Activated T-cell treated with anti-CD3 and anti-CD28 coated beads for 4 hours (primary cell): ENCODE measurements at regions not wholly inside any gene's neighbourhood (a gene's known extent, or its start where the extent isn't known, plus 50 kb on each side); places are given as distances from the start of the nearest gene placed in this dataset.
"Not testable (repeated sequence)": the region's sequence is repeated elsewhere in the genome, so short reads cannot be mapped to it uniquely, and the experiment has no call there.

Source experiments
- DNase-seq: peaks from one replicate; pipeline ENCODE4 v3.0.0-alpha.2; 2020

DNA sequence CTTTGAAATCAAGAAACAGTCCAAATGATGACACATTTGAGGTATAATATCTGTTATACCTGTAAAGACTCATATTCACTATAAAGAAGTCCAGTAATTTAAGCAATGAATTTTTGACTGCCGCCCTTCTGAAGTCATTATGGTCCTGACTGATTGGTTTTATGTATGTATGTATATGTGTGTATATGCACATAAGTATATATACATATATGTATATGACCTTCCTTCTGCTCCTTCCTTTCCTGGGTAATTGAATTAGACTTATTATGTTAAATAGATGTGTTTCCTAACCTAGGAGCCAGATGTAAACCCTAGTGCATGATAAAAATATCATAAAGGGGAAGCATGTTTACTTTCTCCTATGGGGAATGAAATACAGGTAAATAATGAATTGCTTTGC is 343.1 kb upstream of the BRINP1 start:
- no peak for DNase-seq

DNA sequence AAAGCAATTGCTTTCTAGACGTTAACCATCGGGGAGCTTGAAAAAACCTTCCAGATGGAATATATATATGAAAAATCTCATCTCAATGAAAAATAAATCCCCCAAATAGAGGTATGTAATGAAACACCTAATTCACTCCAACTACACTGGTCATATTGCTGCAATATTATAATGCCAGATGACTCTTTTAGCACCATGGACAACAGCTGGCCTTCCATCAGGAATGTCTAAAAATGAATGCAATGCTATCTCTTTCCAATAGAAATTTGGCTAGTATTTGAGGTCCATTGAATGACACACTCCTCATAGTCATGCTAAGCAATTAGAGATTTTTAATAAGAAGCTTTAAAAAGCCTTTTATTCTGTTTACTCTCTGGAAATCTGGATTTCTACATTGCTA is 340.2 kb upstream of the BRINP1 start:
- no peak for DNase-seq

DNA sequence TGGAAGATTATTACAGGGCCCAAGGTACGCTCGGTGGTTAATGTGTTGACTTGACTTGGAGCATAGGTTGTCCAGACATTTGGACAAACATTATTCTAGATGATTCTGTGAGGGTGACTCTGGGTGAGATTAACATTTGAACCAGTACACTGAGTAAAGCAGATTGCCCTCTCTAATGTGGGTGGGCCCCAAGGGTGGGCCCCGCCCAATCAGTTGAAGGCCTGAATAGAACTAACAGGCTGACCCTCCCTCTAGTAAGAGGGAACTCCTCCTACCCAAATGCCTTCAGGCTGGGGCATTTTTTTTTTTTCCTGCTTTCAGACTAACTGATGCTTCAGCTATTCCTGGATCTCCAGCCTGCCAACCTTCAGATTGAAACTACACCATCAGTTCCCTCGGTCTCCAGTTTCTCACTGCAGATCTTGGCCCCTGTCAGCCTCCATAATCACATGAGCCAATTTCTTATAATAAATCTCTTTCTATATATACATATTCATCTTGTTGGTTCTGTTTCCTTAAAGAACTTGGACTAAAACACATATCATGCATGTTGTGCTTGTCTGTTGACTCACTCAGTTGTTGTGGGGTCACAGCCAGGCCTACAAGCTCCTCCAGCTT is 338.1 kb upstream of the BRINP1 start:
- DNase-seq, result no peak

DNA sequence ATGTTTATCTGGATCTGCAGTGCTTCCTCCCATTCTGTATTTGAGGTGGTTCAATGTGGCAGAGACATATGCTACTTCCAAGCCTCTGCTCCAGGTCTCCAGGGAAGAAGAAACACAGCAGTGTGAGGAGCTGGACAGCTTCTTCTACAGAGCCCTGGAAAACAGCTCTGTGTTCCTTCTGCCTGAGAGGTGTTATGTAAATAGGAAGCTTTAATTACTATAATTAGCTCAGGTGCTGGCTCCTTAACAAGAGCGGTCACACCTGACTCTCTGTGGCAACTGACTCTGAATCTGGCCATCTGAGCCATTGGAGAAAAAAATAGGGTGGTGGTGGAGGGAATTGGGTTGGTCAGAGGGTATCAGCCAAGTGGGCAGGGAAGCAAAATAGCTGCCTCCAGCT is 332.4 kb upstream of the BRINP1 start:
- no peak for DNase-seq

DNA sequence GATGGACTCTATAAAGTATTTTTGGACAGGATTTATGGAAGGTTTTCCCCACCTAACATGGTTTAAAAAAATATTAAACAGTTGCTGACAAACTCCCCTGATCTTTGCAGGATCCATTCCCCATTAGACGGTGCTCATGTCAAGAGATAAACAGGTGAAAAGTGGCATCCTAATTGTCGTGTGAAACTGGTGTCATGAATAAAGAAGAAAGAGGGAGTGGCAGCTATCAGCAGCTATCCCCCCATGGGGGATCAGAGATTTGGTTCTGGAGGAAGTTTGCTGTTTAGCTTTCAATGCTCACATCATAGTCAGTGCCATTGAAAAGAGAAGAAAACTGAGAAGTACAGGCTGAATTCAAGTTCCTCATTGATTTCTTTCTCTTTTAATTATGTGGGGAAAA is 329.3 kb upstream of the BRINP1 start:
- DNase-seq, result no peak

DNA sequence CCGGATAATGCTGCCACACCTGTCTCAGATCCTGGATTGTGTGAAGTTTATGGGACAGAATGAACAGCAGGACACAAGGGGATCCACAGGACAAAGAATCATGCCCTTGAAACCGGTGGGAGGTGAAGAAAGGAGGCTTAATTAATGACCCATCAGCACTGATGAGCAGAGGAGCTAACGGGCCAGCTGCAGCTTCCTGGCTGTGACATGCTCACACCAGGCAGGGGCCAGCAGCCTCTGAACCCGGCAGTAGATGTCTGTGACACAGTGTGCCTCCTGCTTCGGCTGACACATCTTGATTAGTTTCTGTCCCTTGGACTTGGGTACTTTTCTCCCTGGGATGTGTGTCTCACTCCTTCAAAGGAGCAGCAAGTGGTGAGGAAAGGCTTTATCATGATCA is 328.8 kb upstream of the BRINP1 start:
- DNase-seq, result no peak

DNA sequence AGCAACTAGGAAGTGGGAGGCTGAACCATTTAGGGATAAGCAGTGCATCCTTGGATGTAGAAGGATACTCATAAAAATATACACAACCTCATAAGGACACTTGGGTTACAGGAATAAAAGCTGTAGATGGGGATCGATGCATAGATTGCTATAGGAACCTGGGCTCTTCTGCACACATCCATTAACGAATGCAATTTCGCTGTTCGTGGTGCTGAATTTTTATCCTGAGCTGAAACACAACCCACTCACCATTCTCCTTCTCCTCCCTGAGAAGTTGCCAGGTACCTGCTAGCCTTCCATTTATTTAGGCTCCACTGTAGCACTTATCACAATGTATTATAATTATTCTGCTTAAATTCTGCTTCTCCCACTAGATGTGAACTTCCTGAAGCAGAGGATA is 320.6 kb upstream of the BRINP1 start:
- DNase-seq, result no peak

DNA sequence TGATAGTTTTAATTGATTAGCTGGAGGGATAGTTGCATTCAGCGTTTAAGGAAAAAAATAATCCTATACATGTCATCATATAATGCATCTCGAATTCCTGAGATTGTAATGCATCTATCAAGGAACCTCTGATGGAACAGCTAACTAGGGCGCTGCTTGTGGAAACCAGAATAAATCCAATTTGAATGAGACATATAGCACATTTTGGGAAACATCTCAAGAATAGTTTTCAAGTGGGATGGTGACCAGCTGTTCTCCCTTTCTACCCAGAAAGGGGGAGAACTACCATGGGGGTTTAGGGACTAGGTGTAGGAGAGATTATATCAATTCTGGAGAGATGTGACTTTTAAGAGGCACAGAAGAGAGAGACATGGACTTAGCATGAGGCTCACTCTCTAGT is 319.3 kb upstream of the BRINP1 start:
- DNase-seq, result no peak

DNA sequence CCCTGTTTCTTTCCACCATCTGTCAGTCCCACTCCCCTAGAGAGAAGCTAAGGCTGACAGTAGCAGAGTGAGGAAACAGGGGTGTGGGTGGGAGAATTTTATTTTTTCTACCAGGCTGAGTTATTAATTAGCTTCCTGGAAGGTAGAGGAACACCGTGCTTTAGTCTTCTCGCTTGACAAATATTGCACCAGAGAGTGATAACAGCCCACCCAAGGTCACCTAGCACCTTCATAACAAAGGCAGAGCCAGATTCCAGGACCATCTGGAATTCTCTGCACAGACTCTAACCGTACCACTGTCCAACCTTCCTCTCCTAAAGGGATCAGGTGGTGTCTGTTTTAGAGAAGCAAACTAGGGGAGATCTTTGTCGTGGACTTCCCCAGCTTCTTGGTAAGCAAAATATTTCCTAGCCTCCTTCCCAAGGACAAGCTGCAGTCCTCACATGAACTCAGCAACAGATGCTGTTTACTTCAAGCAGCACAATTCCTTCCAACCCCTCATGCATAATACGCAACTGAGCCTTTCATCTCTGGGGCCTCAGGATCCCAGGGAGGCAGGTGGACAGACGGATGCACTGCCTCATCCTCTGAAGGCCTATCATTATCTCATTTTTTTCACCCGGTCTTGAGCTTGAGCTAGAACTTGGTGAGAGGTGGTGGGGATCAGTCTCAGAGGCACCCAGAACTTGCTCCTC is 308.7 kb upstream of the BRINP1 start:
- DNase-seq, result no peak

DNA sequence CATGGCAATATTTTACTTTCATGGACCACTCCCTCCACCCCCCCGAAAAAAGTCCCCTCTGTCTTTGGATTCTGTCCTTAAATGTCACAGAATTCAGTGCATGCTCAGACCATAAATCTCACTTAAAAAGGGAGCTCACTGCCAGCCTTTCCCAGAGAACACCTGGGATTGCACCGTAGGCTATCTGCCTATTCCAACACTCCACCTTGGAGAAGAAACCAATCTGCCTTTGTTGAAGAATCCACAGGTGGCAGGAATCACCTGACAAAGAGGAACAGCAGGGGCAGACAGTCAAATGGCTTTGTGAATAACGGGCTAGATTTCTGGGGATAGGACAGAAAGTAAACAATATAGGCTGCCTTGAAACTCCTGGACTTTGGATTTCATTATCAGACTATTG is 306.7 kb upstream of the BRINP1 start:
- DNase-seq, result no peak

DNA sequence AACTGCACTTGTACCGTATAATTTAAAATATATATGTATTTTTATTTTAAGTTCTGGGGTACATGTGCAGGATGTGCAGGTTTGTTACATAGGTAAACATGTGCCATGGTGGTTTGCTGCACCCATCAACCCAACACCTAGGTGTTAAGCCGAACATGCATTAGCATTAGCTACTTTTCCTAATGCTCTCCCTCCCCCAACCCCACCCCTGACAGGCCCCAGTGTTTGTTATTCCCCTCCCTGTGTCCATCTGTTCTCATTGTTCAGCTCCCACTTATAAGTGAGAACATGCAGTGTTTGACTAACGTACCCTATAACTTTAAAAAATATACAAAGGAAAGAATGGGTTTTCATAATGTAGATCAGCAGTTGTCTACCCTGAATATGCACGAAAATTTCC is 303.5 kb upstream of the BRINP1 start:
- not testable (repeated sequence) for DNase-seq

DNA sequence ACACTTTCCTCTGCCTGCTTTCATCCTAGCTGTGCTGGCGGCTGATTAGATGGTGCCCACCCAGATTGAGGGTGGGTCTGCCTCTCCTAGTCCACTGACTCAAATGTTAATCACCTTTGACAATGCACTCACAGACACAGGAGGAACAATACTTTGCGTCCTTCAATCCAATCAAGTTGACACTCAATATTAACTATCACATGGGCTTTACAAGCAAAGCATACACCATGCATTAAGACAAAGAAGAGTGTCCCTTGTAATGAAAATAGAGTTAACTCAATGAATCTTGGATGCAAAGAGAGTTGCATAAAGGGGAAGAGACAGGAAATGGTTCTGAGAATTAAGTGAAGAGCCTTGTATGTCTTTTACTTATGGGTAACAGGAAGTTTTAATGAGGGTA is 298.7 kb upstream of the BRINP1 start:
- DNase-seq, result no peak

DNA sequence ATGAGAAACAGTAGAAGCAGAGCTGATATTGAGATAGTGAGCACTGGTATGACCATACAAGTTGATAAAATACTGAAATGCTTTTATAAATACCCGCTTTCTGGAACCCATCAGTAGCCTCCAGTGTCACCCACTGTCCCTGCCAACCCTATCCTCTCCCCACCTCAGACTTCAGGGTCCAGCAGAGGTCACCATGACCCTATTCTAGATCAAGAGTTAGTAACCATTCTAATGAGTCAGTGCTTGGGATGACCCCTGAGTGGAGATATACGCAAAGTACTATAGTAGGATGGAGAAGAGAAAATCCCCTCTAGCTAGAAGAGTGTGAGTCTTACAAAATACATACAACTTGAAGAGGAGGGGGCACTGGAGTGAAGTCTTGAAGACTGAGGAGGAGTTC is 297.9 kb upstream of the BRINP1 start:
- no peak for DNase-seq

DNA sequence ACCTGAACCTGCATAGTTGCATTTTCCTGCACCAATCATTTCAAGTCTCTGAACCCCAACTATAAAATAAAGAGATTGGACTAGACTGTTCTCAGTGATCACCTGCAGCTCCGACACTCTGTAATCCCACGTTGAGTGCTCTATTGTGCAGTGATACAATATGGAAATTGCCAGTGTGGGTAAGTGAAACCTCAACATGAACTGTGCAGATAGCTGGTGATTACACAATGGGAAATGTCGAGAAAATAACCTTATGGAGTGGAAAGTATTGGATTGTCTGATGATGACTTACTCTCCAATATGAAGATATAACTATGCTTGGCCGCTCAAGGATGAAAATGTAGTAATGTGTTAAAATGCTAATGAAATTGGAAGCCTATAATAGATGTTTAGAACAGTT is 293.1 kb upstream of the BRINP1 start:
- no peak for DNase-seq

DNA sequence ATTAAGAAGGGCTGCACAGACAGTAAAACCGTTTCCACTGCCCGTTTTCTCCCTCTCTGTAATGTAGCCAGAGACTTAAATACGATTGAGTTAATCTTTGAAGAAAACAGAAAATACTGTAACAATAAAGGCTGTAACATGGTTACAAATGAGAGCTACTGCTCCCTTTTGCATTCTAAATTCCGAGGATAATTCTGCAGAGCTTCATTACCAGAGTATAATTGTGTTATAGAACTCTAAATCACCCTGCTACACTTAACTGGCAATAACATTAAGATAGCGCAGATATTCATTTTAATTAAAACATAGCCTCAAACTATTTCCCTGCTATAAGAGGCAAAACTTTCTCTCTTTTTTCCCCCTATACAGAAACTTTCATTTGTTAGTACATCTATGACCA is 283.7 kb upstream of the BRINP1 start:
- DNase-seq, result no peak

DNA sequence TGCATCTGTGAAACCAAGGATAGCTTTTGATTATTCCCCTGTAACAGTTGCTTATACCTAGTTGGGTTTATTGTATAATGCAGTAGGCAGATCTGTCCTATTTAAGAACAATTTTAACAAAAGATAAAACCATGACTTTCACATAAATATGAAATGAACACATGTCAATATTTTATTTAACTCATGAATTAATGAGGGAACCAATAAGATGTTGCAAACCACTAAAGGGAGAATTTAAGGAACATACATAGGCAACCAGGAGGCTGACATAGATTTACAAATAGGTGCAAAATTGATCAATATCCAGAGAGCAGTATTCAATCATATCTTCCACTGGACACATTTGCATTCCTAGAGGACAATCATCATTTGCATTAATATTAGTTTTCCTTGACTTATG is 280.0 kb upstream of the BRINP1 start:
- no peak for DNase-seq

DNA sequence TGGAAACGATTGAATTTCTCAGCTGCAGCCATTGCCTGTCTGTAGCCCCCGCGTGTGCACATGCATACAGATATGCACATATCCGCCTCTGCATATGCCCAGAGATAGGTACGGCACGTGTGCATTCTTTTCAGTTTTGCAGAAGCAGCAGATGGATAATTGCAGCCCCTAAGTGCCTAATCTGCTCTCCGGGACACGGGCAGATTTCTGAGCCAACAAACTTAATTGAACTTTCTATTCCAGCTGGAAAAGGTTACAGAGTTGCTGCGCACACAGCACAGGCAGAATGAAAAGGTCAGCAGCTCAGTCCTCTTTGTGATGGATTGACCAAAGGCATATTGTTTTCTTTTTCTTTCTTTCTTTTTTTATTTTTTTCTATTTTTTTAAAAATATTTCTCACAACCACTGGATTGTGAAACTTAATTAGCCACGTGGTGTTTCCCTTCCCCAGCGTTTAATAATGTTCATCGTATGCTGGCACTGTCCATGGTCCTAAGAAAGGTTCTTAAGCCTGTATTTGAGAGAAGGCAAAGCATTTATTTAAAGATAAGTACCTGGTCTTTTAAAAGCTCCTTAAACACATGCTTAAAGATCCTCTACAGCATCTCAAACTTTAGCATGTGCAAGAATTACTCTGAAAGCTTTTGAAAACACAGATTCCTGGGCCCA is 270.2 kb upstream of the BRINP1 start:
- DNase-seq, result no peak

DNA sequence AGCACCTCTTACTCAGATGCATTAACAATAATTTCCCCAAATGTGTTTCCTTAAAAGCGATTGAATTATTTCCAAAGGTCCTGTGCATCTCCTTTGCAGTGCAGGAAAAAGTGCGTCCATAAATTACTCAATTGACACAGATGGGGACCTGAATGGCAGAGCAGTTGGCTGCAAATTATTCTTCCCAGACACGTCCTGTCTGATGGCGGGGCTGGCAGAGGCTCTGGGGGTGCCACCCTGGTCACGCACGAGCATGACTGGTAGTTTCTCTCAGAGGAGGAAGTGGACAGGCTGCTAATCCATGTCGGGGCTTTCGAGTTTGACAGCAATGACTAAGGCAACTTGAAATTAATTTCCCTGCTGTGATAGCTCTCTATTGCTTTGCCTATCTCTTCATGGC is 264.8 kb upstream of the BRINP1 start:
- no peak for DNase-seq

DNA sequence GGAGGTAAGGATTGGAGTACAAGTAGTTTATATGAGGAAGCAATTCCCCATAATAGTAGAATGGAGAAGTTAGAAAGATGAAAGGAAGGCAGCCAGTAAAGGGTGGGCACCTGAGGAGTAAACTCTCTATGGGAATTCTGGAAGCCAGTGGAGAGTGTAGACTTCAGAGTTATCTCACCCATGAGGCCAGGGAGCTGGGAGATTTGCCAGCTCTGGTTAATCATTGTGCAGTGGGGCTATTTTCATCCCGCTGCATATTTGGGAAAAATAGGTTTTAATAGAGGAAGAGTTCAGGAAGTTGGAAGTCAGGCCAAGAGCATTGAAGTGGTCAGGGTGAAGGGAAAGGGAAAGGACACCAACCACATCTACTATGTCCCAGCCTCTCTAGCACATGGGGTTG is 242.3 kb upstream of the BRINP1 start:
- DNase-seq, result no peak

DNA sequence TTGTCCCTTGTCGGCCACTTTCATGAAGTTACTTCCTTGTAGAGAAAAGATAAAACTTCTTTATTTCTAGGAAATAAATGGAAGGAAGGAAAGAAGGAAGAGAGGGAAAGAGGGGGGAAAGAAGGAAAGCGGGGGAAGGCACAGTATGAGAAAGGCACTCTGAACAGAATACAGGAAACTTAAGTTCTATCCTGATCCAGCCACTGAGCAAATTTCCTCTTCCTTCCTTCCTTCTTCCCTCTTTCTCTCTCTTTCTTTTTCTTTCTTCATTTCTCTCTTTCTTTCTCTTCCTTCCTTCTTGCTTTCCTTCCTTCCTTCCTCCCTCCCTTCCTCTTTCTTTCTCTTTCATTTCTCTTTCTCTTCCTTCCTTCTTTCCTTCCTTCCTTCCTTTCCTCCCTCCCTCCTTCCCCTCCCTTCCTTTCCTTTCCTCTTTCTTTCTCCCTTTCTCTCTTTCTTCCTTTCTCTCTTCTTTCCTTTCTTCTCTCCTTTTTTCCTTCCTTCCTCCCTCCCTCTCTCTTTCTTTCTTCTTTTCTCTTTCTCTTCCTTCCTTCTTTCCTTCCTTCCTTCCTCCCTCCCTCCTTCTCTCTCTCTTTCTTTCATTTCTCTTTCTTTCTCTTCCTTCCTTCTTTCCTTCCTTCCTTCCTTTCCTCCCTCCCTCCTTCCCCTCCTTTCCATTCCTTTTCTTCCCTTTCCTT is 240.2 kb upstream of the BRINP1 start:
- no peak for DNase-seq

DNA sequence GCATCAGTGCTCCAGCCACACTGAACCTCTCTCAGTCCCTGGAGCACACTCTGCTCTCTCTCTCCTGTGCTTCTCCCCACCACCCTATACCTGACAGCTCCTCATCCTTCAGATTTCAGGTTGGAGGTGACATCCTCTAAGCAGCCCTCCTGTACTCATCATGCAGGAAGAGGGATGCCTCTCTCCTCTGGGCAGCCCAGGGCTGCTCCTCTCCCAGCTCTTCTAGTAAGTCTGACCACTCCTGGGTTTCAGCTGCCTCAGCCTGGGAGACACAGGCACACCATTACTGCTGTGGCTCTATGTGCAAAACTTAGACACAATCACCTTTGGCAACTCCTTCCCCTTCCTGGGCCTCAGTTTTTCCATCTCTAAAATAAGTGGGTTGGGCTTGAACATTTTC is 232.4 kb upstream of the BRINP1 start:
- no peak for DNase-seq

DNA sequence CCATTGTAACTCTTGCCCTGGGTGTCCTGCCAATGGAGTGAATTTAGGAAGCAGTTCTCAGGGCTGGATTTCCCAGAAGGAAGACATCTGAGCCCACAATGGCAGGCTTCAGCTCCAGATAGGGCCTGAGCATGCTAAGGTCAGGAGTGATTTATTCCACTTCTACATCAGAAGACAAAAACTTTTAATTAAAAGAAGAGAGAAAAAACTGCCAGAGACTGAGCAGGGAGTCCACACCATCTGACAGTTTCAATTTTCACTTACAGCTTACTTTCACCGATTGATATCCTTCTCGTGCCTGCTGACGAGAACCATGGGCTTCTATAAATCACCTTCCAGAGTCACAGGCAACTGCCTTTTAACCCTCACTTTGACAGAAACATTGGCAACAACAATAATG is 228.3 kb upstream of the BRINP1 start:
- no peak for DNase-seq

DNA sequence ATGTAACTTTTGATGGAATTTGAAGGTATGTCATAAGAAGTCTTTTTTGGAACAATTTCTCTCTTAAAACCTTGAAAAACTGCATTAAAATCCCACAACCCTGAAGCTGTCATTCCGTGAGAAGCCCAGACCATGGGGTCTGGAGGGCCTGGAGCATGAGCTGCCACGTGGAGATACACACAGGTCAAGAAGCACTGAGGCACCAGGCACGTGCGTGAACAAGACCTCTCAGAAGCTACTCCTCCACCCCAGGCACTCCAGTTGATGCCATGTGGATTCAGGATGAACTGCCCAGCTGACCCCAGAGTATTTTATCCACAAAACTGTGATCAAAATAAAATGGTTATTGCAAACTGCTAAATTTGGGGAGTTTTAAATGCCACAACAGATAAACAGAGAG is 227.5 kb upstream of the BRINP1 start:
- DNase-seq, result no peak
